ENCODE measurements at regions not wholly inside any gene's neighbourhood (a gene's known extent, or its start where the extent isn't known, plus 50 kb on each side); places are given as distances from the start of the nearest gene placed in this dataset.

DNA sequence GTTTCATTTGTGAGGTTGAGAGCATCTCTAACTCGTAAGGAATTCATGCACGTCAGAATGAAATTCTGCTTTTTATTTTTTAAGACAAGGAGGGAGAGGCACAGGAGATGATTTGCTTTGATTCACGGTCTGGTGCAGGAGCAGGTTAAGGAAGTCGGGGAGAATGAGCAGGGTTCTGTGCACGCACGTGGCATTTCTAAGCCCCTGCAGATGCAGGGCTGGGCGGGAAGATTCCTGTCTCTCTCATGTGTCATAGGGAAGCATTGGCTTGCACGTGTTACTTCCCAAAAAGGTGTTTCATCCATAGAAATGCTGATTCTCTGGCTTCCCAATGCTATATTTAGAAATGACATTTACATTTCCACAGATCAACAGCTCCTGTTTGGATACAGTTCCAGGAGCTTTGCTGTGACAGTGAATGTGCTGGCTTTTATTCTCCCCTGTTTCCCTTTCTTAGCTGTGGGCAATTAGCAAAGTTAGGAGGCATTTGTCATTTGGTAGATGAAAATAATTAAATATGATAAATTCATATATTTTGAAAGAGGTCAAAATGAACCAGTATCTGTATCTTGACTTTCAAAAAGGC lies 119.7 kb upstream of the ZFP64 start (continued):
- TF ChIP-seq ZNF790 (CRISPR knock-in tag; IDR thresholded peaks at IDR 0.05; ENCODE audit: borderline replicate concordance) (no peak), HOXA9 (CRISPR knock-in tag; IDR thresholded peaks at IDR 0.05; ENCODE audit: borderline replicate concordance) (no peak), SYNCRIP (IDR thresholded peaks at IDR 0.05; ENCODE audit: insufficient read depth, low read depth, low read length) (no peak), GTF3A (CRISPR knock-in tag; conservative IDR thresholded peaks at IDR 0.05) (no peak)
- TF ChIP-seq, protein P1, sequence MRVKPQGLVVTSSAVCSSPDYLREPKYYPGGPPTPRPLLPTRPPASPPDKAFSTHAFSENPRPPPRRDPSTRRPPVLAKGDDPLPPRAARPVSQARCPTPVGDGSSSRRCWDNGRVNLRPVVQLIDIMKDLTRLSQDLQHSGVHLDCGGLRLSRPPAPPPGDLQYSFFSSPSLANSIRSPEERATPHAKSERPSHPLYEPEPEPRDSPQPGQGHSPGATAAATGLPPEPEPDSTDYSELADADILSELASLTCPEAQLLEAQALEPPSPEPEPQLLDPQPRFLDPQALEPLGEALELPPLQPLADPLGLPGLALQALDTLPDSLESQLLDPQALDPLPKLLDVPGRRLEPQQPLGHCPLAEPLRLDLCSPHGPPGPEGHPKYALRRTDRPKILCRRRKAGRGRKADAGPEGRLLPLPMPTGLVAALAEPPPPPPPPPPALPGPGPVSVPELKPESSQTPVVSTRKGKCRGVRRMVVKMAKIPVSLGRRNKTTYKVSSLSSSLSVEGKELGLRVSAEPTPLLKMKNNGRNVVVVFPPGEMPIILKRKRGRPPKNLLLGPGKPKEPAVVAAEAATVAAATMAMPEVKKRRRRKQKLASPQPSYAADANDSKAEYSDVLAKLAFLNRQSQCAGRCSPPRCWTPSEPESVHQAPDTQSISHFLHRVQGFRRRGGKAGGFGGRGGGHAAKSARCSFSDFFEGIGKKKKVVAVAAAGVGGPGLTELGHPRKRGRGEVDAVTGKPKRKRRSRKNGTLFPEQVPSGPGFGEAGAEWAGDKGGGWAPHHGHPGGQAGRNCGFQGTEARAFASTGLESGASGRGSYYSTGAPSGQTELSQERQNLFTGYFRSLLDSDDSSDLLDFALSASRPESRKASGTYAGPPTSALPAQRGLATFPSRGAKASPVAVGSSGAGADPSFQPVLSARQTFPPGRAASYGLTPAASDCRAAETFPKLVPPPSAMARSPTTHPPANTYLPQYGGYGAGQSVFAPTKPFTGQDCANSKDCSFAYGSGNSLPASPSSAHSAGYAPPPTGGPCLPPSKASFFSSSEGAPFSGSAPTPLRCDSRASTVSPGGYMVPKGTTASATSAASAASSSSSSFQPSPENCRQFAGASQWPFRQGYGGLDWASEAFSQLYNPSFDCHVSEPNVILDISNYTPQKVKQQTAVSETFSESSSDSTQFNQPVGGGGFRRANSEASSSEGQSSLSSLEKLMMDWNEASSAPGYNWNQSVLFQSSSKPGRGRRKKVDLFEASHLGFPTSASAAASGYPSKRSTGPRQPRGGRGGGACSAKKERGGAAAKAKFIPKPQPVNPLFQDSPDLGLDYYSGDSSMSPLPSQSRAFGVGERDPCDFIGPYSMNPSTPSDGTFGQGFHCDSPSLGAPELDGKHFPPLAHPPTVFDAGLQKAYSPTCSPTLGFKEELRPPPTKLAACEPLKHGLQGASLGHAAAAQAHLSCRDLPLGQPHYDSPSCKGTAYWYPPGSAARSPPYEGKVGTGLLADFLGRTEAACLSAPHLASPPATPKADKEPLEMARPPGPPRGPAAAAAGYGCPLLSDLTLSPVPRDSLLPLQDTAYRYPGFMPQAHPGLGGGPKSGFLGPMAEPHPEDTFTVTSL (CRISPR knock-in tag; IDR thresholded peaks at IDR 0.05; ENCODE audit: borderline replicate concordance) = no peak

DNA sequence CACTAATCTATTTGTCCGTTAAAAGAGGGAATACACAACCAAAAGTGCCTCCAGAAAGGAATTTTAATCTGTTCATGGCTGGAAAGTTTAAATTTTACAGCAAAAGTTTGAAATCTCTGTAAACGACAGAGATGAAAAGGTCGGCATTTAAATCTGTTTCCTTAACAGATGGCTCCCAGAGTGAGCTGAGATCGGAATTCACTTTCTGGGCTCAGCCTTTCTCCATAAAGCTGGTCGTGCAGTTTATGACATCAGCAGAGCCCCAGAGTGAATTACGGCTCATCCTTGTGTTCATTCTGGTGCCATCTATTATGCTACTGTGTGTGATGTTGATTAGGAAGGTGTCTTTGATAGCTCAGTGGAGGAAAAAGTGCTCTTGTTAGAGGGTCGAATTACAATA lies 117.6 kb upstream of the ZFP64 start:
- no peak overlapping the region for H2AFZ ChIP-seq (ENCODE audit: low read length)
- WGBS (ENCODE audit: low lambda C conversion rate) = 17% methylated on average over 7 of the region's 7 CpGs
- H3K4me2 ChIP-seq (ENCODE audit: low read depth, low read length) = no peak overlapping the region
- ATAC-seq (no peak), FAIRE-seq (no peak), DNase-seq (ENCODE audit: low spot score) (no peak)
- ChIA-PET POLR2A (no interaction called here), CTCF (ENCODE audit: low intra/inter-chr PET ratio, low total read pairs) (no interaction called here)
- H3K27me3 ChIP-seq (ENCODE audit: control insufficient read depth in 1 of 2, insufficient read depth in 2 of 2, low read length in 2 of 2) = peaks cover 5 to 14% of the 10 kb centered on the region in 2 experiments; a peak in 3 of 5 replicates
- H3K36me3 ChIP-seq (replicated peaks in 1 of 2; ENCODE audit: control insufficient read depth in 1 of 2, insufficient read depth in 2 of 2, low read length in 2 of 2) = no peaks in the 10 kb centered on the region
- no peak overlapping the region for H3K4me3 ChIP-seq (replicated peaks in 1 of 3; ENCODE audit: insufficient read depth in 1 of 3, low read depth in 2 of 3, low read length in 3 of 3)
- no peak overlapping the region for H3K27ac ChIP-seq (ENCODE audit: extremely low read length, insufficient read depth, low read length)
- intact Hi-C loops (cut with micrococcal nuclease; ENCODE audit: unreplicated experiment) = no loop called here
- no peaks in the 10 kb centered on the region for H3K79me2 ChIP-seq (ENCODE audit: insufficient read depth, low read length)
- H3K9me3 ChIP-seq (ENCODE audit: low read length) = no peaks in the 10 kb centered on the region
- no peak overlapping the region for H3K9ac ChIP-seq (ENCODE audit: insufficient read depth, low read depth, low read length)
- H3K4me1 ChIP-seq (ENCODE audit: insufficient read depth, low read length) = peaks cover 10% of the 10 kb centered on the region; the same call in 1 of the 2 replicates
- H4K20me1 ChIP-seq (ENCODE audit: insufficient read depth, low read length) = no peaks in the 10 kb centered on the region
- no TSS peak for BruUV-seq (replicated peaks)
- in situ Hi-C loops (cut with HindIII; ENCODE audit: extremely low pct_ligation_motif_present, low pct_unique_long_range_greater_than_20kb) = no loop called here
- TF ChIP-seq ZMYM2 (CRISPR knock-in tag; IDR thresholded peaks at IDR 0.05) = no peak
- no peak for TF ChIP-seq ELF3 (CRISPR knock-in tag; IDR thresholded peaks at IDR 0.05)
- TF ChIP-seq ZNF589 (CRISPR knock-in tag; conservative IDR thresholded peaks at IDR 0.05) = no peak
- TF ChIP-seq ZNF552 (CRISPR knock-in tag; IDR thresholded peaks at IDR 0.05; ENCODE audit: borderline replicate concordance) = no peak
- no peak for TF ChIP-seq ARNT (IDR thresholded peaks at IDR 0.05)
- no peak for TF ChIP-seq NR1H2 (CRISPR knock-in tag; IDR thresholded peaks at IDR 0.05; ENCODE audit: borderline replicate concordance, low read depth)
- no peak for TF ChIP-seq MLLT10 (CRISPR knock-in tag; IDR thresholded peaks at IDR 0.05)
- TF ChIP-seq, protein P2, sequence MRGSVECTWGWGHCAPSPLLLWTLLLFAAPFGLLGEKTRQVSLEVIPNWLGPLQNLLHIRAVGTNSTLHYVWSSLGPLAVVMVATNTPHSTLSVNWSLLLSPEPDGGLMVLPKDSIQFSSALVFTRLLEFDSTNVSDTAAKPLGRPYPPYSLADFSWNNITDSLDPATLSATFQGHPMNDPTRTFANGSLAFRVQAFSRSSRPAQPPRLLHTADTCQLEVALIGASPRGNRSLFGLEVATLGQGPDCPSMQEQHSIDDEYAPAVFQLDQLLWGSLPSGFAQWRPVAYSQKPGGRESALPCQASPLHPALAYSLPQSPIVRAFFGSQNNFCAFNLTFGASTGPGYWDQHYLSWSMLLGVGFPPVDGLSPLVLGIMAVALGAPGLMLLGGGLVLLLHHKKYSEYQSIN (CRISPR knock-in tag; IDR thresholded peaks at IDR 0.05; ENCODE audit: borderline replicate concordance) = no peak
- no peak for TF ChIP-seq ZBTB42 (CRISPR knock-in tag; IDR thresholded peaks at IDR 0.05)
- no peak for TF ChIP-seq SMAD3 (CRISPR knock-in tag; IDR thresholded peaks at IDR 0.05)
- TF ChIP-seq PHB2 (IDR thresholded peaks at IDR 0.05; ENCODE audit: partially characterized antibody) = no peak
